Fibroblast of skin of scalp (primary cell): ENCODE measurements at regions not wholly inside any gene's neighbourhood (a gene's known extent, or its start where the extent isn't known, plus 50 kb on each side); places are given as distances from the start of the nearest gene placed in this dataset.

ENCODE experiments used
- DNase-seq: peaks from one replicate; pipeline ENCODE4 v3.0.0-alpha.2; 2013

DNA sequence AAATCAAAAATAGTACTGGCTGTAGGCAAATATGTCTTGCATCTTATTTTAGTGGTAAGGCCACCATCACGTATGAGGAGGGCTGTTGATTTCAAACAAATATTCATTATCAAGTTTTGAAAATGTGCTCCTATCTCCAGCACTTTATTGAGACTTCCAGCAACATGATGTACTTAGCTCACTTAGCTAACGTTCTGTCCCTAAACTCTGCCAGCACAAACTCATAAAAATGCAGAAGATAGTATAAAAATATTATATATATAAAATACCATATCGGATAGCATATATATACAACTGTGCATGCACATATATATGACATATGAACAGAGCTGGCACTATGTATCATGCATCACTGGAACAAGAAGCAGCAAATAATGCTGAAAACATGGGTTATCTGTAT lies 762.3 kb downstream of the C6orf118 start:
- DNase-seq = no peak

DNA sequence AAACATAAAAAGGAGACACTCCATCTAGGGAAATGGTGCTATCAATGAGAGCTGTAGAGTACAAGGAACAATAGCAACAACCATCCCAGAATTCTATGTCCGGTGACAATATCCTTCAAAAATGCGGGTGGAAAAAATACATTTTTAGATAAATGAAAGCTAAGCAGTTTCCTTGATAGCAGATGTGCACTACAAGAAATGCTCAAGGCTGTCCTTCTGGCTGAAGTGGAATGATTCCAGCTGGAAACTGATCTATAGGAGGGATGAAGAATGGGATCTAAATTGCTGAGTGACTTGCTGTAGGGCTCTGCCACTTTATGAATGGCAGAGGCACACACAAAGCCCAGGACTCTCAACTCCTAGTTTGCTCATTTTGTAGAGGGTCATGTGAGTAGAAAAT lies 763.1 kb downstream of the C6orf118 start:
- no peak for DNase-seq

DNA sequence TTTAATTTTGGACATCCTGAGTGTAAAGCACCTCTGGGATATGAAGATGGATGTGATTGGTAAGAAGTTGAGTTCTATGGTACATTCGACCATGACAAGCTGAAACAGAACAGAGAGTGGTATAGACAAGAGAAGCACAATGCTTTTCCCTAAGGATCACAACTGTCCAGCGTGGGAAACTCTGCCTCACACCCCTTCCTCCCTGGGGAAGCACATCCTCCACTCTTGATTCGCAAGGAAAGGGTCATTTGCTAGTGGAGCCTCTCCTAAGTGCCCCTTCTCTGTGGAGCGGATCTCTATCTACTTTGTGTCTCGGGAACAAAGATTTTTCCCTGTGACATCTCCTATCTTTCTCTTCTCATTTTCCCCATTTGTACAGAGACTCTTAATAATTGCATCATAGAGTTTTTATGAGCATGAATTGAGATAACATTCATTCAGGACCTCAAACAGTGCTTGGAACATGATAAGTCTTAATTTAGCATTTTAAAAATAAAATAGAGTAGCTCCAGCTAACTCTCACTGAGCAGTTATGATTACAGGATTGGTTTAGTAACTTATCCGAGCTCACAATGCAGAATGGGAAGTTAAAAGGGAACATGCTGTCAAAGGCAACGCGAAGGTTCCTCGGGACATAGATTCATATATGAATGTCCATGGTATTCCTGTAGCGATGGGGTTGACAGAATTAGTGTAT lies 775.2 kb downstream of the C6orf118 start:
- DNase-seq = no peak

GRCh38 chr6:164533045-164533362 lies 776.4 kb downstream of the C6orf118 start:
- DNase-seq = no peak

GRCh38 chr6:164532198-164533044 lies 777.0 kb downstream of the C6orf118 start:
- DNase-seq = no peak

- no peak for DNase-seq
Observed at GRCh38 chr6:164531736-164532135, 777.7 kb downstream of the C6orf118 start.

DNA sequence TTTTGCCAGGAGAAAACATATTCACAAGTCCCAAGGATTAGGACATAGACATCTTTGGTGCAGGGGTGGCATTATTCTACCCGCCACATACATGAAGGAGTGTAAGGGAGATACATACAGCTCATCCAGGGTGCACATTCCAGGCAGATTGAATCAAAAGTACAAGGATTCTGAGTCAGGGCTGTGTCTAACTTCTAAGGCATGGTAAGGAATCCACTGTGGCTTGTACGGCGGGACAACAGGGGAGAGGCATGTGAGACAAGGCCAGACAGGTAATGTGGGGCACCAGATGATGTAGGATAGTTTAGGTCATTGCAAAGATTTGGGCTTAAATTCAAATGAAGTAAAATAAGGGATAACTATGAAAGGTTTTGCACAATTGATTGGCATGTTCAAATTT lies 780.9 kb downstream of the C6orf118 start:
- no peak for DNase-seq

- no peak for DNase-seq
Observed at GRCh38 chr6:164523087-164523654, 786.2 kb downstream of the C6orf118 start.

- DNase-seq = no peak
Observed at GRCh38 chr6:164520916-164521315, 788.5 kb downstream of the C6orf118 start.

DNA sequence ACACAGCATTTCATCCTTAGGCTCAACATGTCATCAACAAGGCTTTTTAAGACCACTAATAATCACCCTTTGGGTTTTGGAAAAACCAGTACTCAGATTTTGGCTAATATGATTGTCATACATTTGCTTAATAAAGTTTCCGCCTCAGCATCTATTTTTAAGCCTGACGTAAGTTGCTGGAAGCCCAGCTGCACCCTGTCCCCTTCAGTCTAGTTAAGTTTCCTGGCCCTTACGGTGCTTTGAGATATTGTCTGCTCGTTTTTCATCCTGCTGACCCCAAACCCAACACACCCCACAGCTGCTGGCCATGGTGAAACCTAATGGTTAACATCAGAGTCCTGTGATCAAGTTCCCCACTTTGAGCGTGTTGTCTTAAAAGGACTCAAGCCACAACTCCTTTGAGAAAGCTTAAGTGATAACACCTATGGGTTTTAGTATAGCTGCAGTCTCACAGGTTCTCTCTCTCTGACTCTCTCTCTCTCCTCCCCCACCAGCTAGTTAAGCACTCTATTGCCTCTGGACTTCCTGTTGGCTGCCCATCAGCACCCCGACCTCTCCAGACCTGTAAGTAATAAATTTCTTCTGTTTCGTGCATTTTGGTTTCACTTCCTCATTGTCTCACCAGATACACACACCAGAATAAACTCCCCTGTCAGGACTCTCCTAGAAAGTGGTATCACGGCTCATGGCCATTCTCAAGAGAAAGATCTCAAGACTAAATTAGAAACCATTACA lies 802.0 kb downstream of the C6orf118 start:
- DNase-seq = no peak

GRCh38 chr6:164505425-164505824 lies 804.0 kb downstream of the C6orf118 start:
- DNase-seq = no peak

DNA sequence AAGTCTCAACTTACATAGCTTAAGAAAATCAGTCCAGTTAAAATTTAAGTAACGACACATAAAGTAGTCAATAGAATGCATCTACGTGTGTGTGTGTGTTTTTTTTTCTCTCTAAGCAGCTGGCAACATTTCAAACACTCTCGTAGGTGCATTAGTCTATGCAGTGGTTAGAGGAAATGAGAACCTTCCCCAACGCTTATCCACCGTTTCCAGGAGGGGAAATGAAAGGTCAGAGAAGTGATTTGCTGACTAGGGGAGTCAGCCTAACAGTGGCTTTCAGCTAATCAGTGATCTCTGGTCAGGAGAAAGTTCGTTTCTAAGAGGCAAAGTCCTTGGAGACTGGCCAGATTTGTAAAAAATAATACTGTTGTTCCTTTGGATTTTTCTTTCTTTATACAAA lies 806.6 kb downstream of the C6orf118 start:
- no peak for DNase-seq

DNA sequence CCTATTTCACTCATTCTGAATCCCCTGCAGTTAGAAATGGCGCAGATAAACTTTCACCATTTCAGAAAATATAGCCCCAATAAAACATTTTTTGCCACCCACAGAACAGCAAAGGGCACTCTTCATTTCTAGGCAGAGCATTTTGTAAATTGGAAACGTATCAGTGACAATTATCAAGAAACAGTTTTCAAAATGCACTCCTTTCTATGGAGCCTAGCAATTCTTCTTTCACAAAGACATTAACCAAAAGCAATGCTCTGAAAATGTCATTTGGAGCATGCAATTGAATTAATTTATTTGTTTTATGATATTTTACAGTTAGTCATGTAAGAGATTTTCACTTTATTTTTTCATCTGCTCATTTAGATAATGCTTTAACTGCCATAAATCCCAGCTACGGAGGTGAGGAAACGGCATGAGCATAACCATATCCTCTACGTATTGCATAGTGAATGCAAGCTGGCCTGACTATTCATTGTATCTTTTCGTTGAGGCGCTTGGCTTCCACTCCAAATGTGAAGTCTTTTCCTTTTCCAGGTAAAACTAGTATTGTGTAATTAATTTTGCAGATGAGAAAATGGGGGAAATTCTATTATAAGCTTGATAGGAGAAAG lies 813.4 kb downstream of the C6orf118 start:
- no peak for DNase-seq

DNA sequence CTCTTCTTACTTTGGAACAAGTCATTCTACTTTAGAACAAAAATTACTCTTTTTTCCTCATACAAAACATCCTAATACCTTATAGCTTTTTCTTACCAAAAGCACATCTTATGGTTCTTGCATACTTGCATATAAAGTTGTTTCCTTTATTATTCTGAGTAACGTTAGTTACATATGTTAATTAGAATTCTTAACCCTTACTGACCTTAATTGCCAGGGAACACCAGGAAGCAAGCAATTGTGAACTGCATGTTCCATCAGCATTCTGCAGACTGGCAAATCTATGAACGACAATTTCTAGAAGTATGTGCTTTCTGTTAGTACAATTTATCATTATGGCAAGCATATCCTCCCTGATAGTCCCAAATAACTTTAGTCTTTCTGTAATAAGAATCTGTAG lies 831.0 kb downstream of the C6orf118 start:
- no peak for DNase-seq

DNA sequence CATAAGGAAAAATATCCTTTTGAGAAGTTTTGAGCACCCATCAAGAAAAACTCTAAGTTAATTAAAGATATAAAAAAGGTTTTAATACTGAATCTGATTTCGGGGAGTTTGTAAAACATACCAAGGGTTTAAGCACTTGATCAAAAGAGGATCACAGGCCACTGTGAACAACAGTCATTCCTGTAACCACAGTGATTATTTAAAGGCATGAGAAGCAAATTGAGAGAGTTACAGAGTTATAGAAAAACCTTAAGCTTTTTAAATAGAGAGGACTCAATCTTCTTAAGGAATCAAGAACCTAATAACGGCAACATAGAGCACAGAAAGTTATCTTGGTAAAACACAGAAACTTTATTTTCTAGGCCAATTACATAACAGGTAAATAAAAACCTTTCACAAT lies 831.6 kb downstream of the C6orf118 start:
- DNase-seq = no peak

DNA sequence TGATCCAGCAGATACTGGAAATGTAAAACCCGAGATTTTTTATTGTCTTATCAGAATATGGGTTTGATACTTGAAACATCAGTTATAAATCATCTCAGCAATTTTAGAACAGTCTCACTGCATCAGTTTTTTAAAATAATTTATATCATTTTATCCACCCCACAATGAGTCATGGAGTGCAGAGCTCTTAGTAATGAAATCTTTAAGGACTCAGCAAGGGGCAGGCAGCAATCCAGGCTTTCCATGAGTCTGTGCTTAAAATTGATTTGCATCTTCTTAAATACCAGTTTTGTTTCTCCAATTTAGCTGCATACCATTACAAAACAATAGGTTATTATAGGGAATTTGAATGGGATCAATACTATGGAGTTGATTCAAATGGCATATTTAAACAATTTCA lies 832.3 kb downstream of the C6orf118 start:
- no peak for DNase-seq

DNA sequence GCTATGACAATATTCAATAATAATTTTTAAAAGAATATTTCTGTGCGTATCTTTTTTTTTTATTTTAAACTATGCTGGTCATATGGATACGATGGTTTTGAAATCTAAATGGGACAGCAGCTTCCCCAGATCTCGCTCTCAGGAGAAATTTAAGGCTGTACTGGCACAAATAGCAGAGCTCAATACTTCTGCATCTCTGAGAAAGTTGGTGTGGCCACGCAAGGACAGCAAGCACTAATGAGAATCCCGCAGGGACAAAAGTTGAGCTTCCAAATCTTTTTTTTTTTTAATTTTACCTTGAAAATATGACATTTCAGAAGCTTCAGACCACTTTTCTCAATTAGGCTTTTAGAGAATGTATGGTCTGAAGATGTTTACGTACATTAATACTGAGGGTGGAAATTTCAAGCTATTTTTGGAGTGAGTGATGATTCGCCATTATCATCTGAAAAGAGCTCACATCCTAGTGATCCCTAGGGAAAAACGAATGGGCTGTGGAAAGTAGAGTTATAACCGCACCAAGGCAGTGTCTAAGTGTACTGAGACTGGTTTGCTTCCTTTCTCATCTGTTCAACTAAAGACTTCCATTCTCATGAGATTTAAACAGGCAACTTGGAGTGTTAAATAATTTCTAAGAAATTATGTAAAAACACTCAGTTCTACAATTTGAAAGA lies 840.0 kb downstream of the C6orf118 start:
- DNase-seq = no peak

GRCh38 chr6:164455835-164456234 lies 853.6 kb downstream of the C6orf118 start:
- no peak for DNase-seq

GRCh38 chr6:164453835-164454234 lies 855.6 kb downstream of the C6orf118 start:
- DNase-seq = no peak

GRCh38 chr6:164442572-164442971 lies 866.8 kb downstream of the C6orf118 start:
- DNase-seq = no peak

DNA sequence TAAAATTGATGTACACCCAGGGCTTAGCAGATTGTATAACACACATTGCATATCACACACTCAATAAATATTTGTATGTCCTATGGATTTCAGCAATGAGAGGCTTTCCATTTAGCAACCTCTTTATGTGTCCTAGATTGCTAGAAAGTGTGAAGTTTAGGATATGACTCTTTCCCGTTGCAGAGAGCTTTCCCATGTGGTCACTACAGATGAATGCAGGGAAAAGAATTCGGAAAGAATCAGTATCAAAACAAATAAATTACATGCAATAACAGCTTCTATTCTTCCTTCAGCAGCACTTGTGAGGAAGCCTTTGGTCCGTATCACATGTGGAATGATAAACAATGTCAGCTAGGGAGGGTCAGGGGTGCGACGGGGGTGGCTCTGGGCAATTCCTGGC lies 870.1 kb downstream of the C6orf118 start:
- DNase-seq = no peak

- no peak for DNase-seq
Observed at GRCh38 chr6:164436976-164437375, 872.4 kb downstream of the C6orf118 start.
